Mesothelial cell of epicardium (in vitro differentiated cells): ENCODE measurements at regions not wholly inside any gene's neighbourhood (a gene's known extent, or its start where the extent isn't known, plus 50 kb on each side); places are given as distances from the start of the nearest gene placed in this dataset.
"Not testable (repeated sequence)": the region's sequence is repeated elsewhere in the genome, so short reads cannot be mapped to it uniquely, and the experiment has no call there.

Experiments
- DNase-seq, 2 experiments: peaks; one replicate each; pipeline ENCODE4 v3.0.0; 2021; ENCODE audit warnings: low spot score in 2 of 2; ENCODE audit not compliant: unreplicated experiment in 2 of 2
- H3K27ac Mint-ChIP-seq: 2 replicates; pipeline ENCODE4 v1.8.0; 2021; ENCODE audit warnings: mixed read lengths
- H3K27me3 Mint-ChIP-seq: 2 replicates; pipeline ENCODE4 v1.8.0; 2021; ENCODE audit warnings: low read depth, mixed read lengths
- H3K36me3 Mint-ChIP-seq: 2 replicates; pipeline ENCODE4 v1.8.0; 2021; ENCODE audit warnings: mixed read lengths
- H3K4me1 Mint-ChIP-seq: 2 replicates; pipeline ENCODE4 v1.8.0; 2021; ENCODE audit warnings: mixed read lengths
- H3K4me3 Mint-ChIP-seq: 2 replicates; pipeline ENCODE4 v1.8.0; 2021; ENCODE audit warnings: mild to moderate bottlenecking, moderate library complexity, mixed read lengths
- H3K9me3 Mint-ChIP-seq: 2 replicates; pipeline ENCODE4 v1.8.0; 2021; ENCODE audit warnings: mixed read lengths
- CTCF ChIP-seq: fragments of 200-600 bp; sonication (generic); IDR thresholded peaks from one replicate; pipeline ENCODE4 v1.5.0; 2021; ENCODE audit warnings: antibody characterized with exemption; ENCODE audit not compliant: unreplicated experiment

- DNase-seq, H3K36me3 Mint-ChIP-seq, H3K9me3 Mint-ChIP-seq, H3K4me1 Mint-ChIP-seq, H3K4me3 Mint-ChIP-seq, H3K27ac Mint-ChIP-seq, H3K27me3 Mint-ChIP-seq: not testable (repeated sequence)
Observed at GRCh38 chr16:29133681-29134430, 149.0 kb downstream of the LAT start.

- not testable (repeated sequence) for H3K4me1 Mint-ChIP-seq, H3K4me3 Mint-ChIP-seq, H3K36me3 Mint-ChIP-seq, H3K27ac Mint-ChIP-seq, H3K27me3 Mint-ChIP-seq, H3K9me3 Mint-ChIP-seq, DNase-seq
Observed at GRCh38 chr16:29132869-29133268, 148.0 kb downstream of the LAT start.

DNA sequence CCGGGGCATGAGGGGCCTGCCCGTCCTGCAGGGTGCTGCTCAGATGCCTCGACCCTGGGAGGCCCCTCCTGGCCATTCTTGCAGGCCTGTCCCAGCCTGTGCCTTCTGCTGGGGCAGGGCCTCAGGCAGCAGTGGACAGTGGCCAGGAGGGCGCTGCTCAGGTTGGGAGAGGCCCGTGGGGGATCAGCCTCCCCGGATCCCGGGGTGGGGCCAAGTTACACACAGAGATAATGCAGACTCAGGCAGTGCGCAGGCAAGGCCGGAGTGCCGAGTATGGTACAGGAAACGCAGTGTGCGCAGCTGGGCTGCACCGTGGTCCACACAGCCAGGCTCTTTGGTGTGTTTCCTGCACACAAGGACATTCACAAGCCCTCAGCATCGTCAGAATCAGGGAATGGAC, 147.6 kb downstream of the LAT start:
- H3K4me1 Mint-ChIP-seq, H3K27ac Mint-ChIP-seq, DNase-seq, H3K36me3 Mint-ChIP-seq, H3K9me3 Mint-ChIP-seq, H3K4me3 Mint-ChIP-seq, H3K27me3 Mint-ChIP-seq: not testable (repeated sequence)

DNA sequence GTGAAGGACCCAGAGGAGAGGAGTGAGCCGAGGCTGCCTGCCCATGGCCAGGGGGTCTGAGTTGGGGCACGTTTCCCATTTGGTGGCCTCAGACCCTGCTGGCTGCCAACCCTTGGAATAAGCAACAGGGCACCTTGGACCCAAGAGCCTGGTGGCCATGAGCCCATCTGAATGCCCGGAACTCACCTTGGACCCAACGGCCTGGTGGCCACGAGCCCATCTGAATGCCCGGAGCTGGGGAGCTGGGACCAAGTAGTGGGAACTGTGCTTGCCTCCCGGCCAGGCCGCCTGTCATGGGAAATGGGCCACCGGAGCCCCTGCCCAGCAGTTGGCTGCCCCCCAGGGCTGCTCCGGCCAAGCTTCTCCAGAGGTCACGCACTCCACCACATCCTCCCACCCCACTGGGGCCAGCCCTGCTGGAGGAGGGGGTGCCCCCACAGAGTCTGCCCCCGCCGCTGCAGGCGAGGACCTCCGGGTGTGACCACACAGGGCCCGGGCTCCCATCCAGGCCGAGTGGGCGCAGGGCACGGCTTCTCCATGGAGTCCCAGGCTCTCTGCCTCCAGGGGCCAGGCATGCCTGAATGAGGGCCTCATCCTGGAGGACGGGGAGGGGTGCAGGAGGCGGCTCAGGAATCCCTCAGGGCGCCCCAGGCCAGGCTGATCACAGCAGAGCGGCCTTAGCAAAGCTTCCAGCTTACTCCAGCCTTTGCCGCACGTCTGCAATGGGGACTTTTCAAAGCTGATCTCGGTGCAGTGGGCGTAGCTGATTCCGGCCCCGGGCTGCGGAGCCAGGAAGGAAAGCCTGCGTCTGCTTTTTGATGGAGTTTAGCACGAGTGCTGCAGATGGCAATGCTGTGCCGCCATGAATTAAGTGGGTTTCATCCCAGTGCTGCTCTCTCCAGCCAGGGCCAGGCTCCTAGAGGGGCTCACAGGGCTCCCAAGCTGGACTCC, 146.3 kb downstream of the LAT start:
- H3K27me3 Mint-ChIP-seq, H3K36me3 Mint-ChIP-seq, H3K4me3 Mint-ChIP-seq, H3K4me1 Mint-ChIP-seq, H3K27ac Mint-ChIP-seq, DNase-seq, H3K9me3 Mint-ChIP-seq: not testable (repeated sequence)

DNA sequence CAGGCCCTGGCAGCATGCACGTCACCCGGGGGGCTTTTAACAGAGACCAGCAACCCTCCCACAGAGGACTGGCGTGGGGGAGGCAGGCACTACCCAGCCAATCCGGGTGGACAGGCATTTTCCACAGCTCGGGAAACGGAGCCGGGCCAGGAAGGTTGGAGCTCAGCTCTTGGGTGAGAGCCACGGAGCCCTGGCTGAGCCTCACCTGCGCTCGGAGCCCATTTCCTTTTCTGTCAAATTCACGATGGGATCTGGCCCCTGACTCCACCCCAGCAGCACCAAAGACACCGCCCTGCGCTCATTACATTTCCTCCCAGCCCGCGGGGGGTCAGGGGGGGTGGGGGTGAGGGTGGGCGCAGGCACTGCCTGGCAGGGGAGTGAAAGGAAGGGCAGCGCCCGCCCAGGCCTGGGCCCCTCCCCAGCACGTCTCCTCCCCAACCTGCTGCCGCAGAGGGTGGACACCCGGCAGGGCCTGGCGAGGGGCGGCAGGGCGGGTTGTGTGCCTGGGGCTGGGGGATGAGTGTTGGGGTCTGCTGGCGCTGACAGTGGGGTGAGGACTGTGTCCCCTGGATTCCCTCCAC, 145.4 kb downstream of the LAT start:
- H3K27ac Mint-ChIP-seq, H3K27me3 Mint-ChIP-seq, H3K4me1 Mint-ChIP-seq, H3K4me3 Mint-ChIP-seq, H3K9me3 Mint-ChIP-seq, H3K36me3 Mint-ChIP-seq, DNase-seq: not testable (repeated sequence)

DNA sequence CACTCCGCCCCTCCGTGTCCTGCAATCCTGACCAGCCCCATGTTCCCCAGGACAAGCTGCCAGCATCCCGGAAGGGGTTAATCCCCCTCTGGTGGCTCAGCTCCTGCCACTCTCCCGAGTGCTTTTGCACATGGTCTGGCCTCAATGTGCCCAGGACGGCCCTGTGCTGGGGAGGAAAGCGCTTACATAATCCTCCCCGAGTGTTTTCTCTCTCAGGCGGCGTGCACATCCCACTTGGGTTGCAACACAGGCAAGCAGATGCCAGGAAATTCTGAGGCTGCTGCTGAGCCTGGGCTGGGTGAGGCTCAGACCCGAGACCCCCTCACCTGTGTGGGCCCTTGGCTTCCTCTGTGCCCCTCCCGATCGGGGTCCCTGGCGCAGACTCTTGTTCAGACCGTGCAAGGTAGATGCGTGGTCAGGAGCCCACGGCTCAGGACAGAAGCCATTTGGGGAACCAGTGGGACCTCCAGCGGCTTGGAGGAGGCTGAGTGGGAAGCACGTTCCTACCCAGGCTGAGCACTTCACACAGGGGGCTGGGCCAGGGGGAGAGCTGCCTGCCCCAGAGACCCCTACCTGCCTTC, 144.7 kb downstream of the LAT start:
- not testable (repeated sequence) for H3K27me3 Mint-ChIP-seq, H3K36me3 Mint-ChIP-seq, H3K9me3 Mint-ChIP-seq, DNase-seq, H3K4me3 Mint-ChIP-seq, H3K4me1 Mint-ChIP-seq, H3K27ac Mint-ChIP-seq

- not testable (repeated sequence) for H3K27me3 Mint-ChIP-seq, DNase-seq, H3K9me3 Mint-ChIP-seq, H3K4me1 Mint-ChIP-seq, H3K27ac Mint-ChIP-seq, H3K36me3 Mint-ChIP-seq, H3K4me3 Mint-ChIP-seq
Observed at GRCh38 chr16:29128732-29129457, 144.0 kb downstream of the LAT start.

DNA sequence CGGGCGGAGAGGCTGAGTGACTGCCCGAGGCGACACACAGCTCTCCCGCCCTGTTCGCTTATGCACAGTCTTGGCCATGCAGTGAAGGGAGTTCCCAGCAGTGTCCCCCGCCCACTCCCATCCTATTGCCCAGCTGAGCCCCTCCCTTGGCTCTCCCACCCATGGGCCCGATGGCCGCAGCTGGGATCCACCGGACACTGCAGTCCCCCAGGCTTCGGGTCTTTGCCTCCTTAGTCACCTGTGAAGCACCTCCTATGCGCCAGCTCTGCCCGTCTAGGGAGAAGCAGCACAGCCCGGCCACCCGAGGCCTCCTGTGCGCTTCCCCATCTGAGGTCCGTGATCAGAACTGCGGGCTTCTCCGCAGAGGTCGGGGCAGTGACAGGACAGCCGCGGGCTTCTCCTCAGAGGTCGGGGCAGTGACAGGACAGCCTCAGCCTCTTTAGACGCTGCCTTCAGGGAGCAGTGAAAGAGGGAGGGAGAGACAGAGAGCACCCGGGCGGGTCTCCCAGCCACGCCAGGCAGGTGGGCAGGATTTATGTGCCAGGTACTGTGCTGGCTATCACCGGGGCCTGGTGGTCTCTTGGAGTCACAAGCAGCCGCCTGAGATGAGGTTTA, 143.1 kb downstream of the LAT start:
- H3K36me3 Mint-ChIP-seq, H3K9me3 Mint-ChIP-seq, H3K4me1 Mint-ChIP-seq, H3K27ac Mint-ChIP-seq, H3K27me3 Mint-ChIP-seq, DNase-seq, H3K4me3 Mint-ChIP-seq: not testable (repeated sequence)

DNA sequence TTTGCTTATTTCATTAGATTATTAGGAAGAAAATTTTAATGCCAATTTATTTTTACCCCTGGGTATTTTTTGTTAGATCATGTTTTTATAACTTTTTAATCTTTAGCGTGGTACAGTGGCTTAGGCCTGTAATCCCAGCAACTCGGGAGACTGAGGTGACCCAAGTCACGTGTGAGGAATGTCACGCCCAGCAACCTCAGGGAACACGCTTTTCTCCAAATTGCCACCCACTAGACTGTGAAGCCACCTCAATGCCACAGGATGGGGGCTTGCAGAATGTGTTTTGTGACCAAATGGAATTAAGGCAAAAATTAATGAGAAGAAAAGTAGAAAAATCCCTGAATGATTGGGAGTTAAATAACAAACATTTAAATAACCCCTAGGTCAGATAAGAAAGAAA, 141.8 kb downstream of the LAT start:
- H3K27ac Mint-ChIP-seq: no peak overlapping the region
- H3K27me3 Mint-ChIP-seq: no peaks in the 10 kb centered on the region
- H3K36me3 Mint-ChIP-seq: peaks cover 3% of the 10 kb centered on the region
- H3K4me1 Mint-ChIP-seq: peaks cover 3% of the 10 kb centered on the region
- no peak overlapping the region for H3K4me3 Mint-ChIP-seq
- TF ChIP-seq CTCF: no peak
- H3K9me3 Mint-ChIP-seq: peaks cover 4% of the 10 kb centered on the region
- no peak for DNase-seq
